GM19372 (cell line): ENCODE measurements at regions not wholly inside any gene's neighbourhood (a gene's known extent, or its start where the extent isn't known, plus 50 kb on each side); places are given as distances from the start of the nearest gene placed in this dataset.
"Not testable (repeated sequence)": the region's sequence is repeated elsewhere in the genome, so short reads cannot be mapped to it uniquely, and the experiment has no call there.

Experiments used
- ATAC-seq: cut with Tn5 transposase; IDR thresholded peaks from one replicate; pipeline ENCODE4 v1.9.1; 2021; ENCODE audit warnings: mild to moderate bottlenecking, low read depth, moderate library complexity; ENCODE audit not compliant: unreplicated experiment

DNA sequence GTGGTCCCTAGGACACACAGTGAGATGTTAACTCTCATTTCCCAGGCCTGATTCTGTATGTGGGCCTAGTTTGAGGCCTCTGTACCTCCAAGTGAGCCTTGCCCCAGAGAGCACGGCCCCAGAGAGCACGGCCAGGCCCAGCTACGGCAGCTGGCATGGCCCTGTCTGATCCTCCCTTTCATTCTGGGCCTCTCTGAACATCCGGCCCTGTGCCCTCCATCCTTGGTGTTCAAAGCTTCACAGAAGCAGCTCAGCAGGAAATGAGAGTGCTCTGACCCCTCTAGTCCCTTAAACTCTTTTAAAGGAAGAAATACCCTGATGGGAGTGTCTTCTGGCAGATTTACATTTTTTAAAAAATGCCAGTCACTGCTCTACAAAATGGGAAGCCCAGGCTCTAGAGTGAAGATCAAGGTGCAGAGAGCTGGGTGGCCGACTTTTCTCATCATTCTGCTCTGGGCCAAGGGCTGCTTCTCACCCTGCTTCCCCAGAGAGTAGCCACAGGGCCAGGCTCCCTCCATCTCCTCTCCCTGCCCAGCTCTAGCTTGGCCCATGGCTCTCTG is 171.9 kb downstream of the RPS24 start:
- ATAC-seq = no peak

DNA sequence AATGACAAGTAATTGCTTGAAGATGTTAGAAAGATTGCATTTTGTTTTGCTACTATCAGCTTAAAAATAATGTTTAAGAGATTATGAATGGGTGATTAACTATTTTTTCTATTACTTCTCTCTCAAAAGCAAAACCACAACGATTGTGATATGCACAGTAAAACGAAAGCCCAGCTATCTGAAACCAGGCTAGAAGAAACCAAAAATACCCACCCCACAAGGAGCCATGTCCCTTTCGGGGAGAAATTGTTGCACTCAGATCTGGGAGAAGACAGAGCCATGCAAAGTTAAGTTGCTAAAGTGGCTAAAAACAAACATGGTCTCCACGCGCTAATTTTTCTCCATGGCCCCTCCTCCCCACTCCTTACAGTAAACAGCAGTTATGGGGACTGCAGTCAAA is 173.6 kb downstream of the RPS24 start:
- no peak for ATAC-seq

GRCh38 chr10:78207776-78208175 is 174.1 kb downstream of the RPS24 start:
- no peak for ATAC-seq

GRCh38 chr10:78209970-78210369 is 176.3 kb downstream of the RPS24 start:
- no peak for ATAC-seq

DNA sequence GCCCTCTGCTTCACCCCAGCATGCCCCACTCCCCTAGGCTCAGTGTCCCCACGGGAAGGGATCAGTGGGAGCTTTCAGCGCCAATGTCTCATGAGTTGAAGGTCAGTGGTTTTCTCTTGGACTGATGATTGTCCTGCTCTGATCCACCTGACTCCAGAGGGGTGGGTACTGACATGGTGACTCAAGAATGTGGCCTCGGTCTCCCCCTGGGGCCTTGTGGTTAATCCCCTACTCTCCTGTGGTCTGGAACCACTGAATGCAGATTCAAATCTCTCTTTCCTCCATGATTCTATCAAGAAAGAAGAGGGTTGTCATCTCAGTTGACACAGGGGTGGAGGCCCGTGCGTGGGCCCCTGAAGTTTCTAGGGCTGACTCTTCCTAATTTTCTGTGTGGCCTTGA is 176.9 kb downstream of the RPS24 start:
- no peak for ATAC-seq

GRCh38 chr10:78210976-78211375 is 177.3 kb downstream of the RPS24 start:
- ATAC-seq = no peak

- no peak for ATAC-seq
Observed at GRCh38 chr10:78211561-78212051, 177.9 kb downstream of the RPS24 start.

DNA sequence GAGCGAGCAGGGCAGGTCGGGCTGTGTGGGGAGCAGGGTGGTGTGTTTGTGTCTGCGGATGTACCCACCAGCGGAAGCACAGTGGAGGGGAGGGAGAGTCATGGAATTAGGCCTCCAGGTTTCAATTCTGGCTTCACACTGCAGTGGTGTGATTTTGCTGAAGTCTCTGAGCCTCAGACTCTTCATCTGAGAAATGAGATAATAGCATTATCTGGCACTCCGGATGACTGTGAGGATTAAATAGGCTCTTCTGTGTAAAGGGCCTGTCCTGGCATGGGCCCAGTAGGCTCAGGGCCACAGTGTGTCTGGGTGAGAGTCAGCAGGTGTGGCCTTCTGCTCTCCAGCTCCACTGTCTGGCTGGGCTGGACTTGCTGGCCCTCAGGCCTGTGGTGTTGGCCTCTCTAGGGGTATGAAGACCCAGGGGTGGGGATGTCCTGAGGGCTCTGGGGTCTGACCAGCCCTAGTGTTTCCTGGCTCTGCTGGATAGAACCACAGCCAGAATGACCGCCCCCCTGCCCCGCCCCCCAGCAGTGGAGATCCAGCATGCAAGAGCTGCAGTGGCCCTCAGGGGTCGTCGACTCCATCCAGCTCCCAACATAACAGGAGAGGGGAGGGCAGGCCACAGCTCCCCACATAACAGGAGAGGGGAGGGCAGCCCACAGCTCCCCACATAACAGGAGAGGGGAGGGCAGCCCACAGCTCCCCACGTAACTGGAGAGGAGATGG is 178.6 kb downstream of the RPS24 start:
- no peak for ATAC-seq

GRCh38 chr10:78212786-78213175 is 179.1 kb downstream of the RPS24 start:
- ATAC-seq = no peak

DNA sequence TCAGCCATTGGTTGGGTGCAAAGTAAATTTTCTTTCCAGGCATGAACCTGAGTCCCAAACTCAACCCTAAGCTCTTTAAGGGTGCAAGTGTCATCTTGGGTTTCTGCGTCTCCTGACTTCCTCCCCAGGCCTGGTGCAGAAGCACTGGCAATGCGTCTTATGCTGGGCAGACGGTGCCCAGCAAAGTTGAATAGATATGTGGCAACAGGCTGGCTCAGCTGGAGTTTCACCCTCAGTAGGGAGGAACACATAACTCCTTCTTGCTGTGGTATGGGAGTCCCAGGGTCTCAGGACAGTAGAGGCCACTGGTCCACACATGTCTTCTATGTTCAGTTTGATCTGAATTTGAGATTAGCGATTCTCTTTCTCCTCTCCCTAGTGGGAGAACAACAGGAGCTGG is 181.3 kb downstream of the RPS24 start:
- no peak for ATAC-seq

DNA sequence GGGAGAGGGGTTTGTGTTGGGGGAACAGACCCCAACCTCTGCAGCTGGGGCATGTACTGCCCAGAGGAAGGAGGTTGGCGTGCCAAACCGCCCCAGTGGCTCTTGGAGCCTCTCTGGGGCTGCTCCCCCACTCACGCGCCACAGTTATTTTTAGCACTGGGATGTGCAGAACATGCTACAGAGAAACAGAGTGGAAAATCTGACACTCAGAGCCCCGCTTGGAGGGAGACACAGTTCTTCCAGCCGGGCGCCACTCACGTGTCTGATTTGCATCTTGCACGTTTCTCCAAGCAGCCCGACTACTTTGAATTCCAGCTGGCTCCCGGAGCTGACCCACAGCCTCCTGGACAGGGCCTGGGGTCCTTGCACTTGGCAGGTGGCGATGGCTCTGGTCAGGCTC is 182.0 kb downstream of the RPS24 start:
- ATAC-seq = no peak

DNA sequence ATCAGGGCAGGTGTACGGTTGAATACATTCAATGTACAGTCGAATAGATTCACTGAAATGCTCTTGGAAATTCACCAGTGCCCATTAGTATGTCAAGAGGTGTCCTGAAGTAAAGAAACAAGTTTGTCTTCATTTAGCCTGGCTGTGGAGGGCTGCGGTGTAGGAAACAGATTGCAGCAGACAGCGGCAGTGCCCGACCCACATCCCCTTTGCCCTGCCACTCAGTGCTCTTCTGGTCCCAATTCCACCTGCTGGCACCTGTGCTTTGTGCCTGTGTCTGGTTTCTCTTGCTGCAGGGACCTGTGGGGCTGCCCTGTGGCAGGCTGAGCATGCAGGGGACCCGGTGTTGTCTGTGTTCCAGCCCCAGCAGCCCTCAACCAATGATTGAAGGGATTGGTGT is 183.7 kb downstream of the RPS24 start:
- ATAC-seq = no peak

GRCh38 chr10:78218798-78219490 is 185.3 kb downstream of the RPS24 start:
- no peak for ATAC-seq

GRCh38 chr10:78219568-78219967 is 185.9 kb downstream of the RPS24 start:
- ATAC-seq = not testable (repeated sequence)

- no peak for ATAC-seq
Observed at GRCh38 chr10:78220781-78221180, 187.1 kb downstream of the RPS24 start.

DNA sequence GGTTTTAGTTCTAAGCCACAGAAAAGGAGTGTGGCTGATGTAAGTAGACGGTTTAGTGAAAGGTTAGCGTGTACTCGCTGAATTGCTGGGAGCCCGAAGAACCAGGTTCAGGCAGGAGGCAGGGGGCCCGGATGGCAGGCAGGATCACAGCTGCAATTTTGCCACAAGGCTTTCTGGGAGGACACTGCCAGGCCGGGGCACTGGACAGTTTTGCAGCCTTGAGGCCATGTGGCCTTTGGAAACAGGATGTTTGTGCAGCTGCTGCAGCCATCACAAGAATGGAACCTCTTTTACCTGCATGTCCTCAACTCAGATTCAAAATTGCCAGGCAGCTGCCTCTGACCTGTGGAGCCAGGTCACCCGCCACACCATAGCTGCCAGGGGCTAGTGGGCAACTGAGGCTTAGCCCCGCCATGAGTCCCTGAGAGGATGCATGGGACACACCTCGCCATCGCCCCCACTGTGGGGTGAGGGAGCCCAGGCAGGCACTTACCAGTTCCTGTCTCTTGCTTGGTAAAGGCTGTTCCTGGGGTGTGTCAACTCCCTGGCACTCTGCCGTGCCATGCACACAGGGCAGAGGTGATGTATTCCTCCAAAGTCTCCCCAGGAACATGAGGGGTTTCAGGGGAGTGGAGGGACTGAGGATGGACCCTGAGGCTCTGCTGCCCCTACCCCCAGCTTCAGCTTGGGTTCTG is 188.6 kb downstream of the RPS24 start:
- ATAC-seq = no peak

GRCh38 chr10:78223088-78223487 is 189.4 kb downstream of the RPS24 start:
- no peak for ATAC-seq

DNA sequence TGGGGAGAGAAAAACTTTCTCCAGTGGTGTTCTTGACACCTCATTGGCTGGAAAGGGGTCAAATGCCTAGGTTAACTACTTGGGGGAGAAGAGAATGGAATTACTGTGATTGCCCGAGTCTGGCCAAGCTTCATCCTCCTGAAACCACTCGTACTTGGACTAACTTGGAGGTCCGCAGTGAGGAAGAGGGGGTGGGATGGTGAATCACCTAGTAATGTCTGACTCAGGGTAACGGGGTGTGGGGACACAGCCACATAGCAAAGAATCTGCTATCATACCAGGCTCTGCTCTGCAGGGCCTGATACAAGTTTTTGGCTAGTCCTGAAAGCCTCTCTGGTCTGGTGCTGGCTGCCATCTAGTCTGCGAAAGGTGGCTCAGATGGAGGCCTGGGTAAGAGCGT is 190.9 kb downstream of the RPS24 start:
- ATAC-seq = no peak

DNA sequence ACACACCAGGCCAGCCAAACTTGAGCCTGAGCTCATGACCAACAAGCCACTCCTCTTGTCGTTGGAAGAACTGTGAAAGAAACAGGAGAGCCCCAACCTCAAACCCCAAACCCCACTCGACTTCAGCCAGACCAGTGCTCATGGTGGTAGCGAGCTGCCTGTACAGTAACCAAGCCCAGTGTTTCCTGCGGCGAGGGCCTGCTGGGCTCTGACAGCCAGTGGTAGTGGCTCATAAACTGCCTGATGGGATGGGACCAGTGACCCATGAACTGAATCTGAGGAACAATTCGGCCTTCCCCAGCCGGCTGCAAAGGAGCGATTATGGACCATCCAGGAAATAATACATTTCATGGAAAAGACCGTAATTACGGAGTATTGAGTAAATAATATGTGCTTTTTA is 191.9 kb downstream of the RPS24 start:
- no peak for ATAC-seq

DNA sequence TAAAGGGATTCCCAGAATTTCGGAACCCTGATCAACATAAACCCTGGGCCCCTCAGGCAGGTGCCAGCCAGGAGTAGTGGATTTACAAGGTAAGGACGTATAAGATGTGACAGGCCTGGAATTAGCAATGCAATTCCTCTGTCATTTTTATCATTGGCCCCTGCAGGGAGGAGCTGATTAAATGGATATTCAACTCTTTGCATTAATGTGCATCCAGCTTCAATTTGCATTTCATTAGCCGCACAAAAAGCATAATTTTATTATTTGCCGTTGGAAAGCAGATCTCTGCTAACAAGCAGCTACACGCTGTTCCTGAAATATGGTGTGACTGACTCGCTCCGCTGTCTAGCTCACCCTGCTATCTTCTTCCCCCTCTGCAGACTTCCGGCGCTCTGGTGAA is 195.8 kb downstream of the RPS24 start:
- ATAC-seq = no peak

- ATAC-seq = no peak
Observed at GRCh38 chr10:78229950-78230675, 196.4 kb downstream of the RPS24 start.
